Glutamatergic neuron (in vitro differentiated cells): ENCODE measurements at regions not wholly inside any gene's neighbourhood (a gene's known extent, or its start where the extent isn't known, plus 50 kb on each side); places are given as distances from the start of the nearest gene placed in this dataset.

Experiments
- DNase-seq: peaks from one replicate; pipeline ENCODE4 v3.0.0; 2022
- H3K27ac Mint-ChIP-seq: one replicate; pipeline ENCODE4 v1.8.0; 2020; ENCODE audit warnings: mild to moderate bottlenecking, mixed read lengths, inconsistent platforms; ENCODE audit not compliant: unreplicated experiment
- H3K27me3 Mint-ChIP-seq: one replicate; pipeline ENCODE4 v1.8.0; 2020; ENCODE audit warnings: mild to moderate bottlenecking, moderate library complexity, mixed read lengths, inconsistent platforms; ENCODE audit not compliant: unreplicated experiment
- H3K36me3 Mint-ChIP-seq: one replicate; pipeline ENCODE4 v1.8.0; 2020; ENCODE audit warnings: mild to moderate bottlenecking, mixed read lengths, inconsistent platforms; ENCODE audit not compliant: unreplicated experiment
- H3K4me1 Mint-ChIP-seq: one replicate; pipeline ENCODE4 v1.8.0; 2020; ENCODE audit warnings: mild to moderate bottlenecking, low read depth, mixed read lengths, inconsistent platforms; ENCODE audit not compliant: unreplicated experiment
- H3K4me3 Mint-ChIP-seq: one replicate; pipeline ENCODE4 v1.8.0; 2020; ENCODE audit warnings: mild to moderate bottlenecking, mixed read lengths, inconsistent platforms; ENCODE audit not compliant: unreplicated experiment
- H3K9me3 Mint-ChIP-seq: one replicate; pipeline ENCODE4 v1.8.0; 2020; ENCODE audit warnings: mild to moderate bottlenecking, moderate library complexity, mixed read lengths, inconsistent platforms; ENCODE audit not compliant: unreplicated experiment
- TF ChIP-seq, protein P1 (sequence below): fragments of 200-600 bp; sonication (generic); IDR thresholded peaks from one replicate; pipeline ENCODE4 v1.5.0; 2021; ENCODE audit not compliant: partially characterized antibody, unreplicated experiment

DNA sequence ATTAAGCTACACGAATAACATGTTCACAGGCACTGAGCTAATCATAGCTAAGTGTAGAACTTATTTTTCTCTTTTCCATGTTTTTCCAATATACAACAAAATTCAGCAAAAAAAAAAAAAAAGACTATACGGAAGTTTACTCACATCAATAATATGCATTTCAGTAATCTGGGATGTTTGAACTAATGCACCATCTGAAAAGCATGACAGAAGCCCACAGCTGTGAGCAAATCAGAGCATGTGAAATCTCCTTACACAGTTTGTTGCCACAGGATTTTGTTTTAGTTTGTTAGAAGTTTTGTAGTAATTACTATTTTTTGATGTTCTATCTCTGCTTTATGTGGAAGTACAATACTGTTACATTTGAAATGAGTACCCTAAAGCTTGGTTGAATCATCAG is 1051.7 kb downstream of the TTLL7 start:
- H3K4me3 Mint-ChIP-seq: no peak overlapping the region
- H3K4me1 Mint-ChIP-seq: peaks cover 12% of the 10 kb centered on the region
- H3K36me3 Mint-ChIP-seq: no peaks in the 10 kb centered on the region
- TF ChIP-seq, protein P1, sequence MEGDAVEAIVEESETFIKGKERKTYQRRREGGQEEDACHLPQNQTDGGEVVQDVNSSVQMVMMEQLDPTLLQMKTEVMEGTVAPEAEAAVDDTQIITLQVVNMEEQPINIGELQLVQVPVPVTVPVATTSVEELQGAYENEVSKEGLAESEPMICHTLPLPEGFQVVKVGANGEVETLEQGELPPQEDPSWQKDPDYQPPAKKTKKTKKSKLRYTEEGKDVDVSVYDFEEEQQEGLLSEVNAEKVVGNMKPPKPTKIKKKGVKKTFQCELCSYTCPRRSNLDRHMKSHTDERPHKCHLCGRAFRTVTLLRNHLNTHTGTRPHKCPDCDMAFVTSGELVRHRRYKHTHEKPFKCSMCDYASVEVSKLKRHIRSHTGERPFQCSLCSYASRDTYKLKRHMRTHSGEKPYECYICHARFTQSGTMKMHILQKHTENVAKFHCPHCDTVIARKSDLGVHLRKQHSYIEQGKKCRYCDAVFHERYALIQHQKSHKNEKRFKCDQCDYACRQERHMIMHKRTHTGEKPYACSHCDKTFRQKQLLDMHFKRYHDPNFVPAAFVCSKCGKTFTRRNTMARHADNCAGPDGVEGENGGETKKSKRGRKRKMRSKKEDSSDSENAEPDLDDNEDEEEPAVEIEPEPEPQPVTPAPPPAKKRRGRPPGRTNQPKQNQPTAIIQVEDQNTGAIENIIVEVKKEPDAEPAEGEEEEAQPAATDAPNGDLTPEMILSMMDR: no peak
- no peaks in the 10 kb centered on the region for H3K27me3 Mint-ChIP-seq
- H3K27ac Mint-ChIP-seq: no peak overlapping the region
- DNase-seq: no peak
- H3K9me3 Mint-ChIP-seq: peaks cover 2% of the 10 kb centered on the region

DNA sequence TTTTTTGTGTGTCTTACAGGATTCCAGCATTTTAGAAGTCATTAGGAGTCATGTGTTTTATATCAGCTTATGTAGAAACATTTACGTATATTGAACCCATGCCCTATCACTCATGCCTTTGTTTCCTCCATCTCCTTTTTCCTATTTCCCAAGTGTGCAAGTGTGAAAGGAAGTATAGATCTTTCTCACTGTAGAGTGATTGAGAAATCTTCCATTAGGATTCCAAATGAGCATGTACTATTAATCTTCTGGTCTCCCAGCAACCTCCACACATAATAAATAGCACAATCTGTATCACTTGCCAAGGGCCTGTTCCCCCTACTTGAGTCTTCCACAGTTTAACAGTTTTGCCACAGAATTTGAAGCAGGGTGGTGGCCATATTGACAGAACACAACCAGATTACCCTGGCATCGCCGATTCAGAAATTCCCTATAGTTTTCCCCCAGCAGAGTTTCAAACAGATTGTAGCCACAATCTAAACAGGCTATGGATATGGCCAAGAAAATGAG is 1052.8 kb downstream of the TTLL7 start:
- Mint-ChIP-seq H3K4me1 (peaks cover 12% of the 10 kb centered on the region), H3K4me3 (no peak overlapping the region), H3K9me3 (peaks cover 2% of the 10 kb centered on the region), H3K27me3 (no peaks in the 10 kb centered on the region), H3K27ac (no peak overlapping the region), H3K36me3 (no peaks in the 10 kb centered on the region)
- DNase-seq: no peak
- TF ChIP-seq, protein P1: no peak

DNA sequence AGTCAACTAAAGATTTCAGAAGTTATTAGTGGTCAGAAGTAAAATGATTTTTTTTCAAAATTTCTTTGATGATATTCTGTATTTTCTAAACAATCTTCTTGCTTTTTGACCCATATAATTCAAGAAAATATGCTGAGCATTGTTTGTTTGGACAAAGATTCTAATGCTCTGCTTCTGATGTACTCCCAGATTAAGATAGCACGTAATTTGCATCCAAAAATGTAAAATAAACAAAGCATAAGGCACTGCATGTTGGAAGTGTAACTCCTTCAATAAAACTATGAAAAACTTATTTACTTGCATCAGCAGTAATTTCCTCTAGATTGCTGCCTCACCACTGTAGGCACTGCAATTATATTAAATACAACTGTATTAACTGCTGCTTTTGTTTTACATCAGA is 1054.1 kb downstream of the TTLL7 start:
- no peak overlapping the region for H3K27ac Mint-ChIP-seq
- H3K4me1 Mint-ChIP-seq: peaks cover 12% of the 10 kb centered on the region
- H3K27me3 Mint-ChIP-seq: peaks cover 4% of the 10 kb centered on the region
- DNase-seq: no peak
- no peak overlapping the region for H3K4me3 Mint-ChIP-seq
- no peaks in the 10 kb centered on the region for H3K36me3 Mint-ChIP-seq
- peaks cover 2% of the 10 kb centered on the region for H3K9me3 Mint-ChIP-seq
- TF ChIP-seq, protein P1: no peak

DNA sequence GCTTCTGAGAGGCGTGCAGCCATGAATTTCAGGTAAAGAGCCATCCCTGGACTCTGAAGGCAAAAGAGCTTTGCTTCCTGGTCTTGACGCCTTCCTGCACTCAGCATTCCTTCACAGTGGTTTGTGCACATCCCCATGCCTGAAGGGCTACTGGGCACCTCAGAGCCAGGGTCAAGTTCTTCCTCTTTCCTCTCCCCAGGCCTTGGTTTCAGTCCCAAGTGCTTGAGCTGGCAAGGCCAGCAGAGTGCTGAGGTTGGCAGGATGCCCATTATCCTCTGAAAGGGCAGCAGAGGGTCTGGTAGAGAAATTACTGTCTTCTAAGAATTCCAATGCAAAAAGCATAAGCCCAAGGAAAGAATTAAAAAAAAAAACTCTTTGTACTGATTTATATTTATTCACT is 1064.9 kb downstream of the TTLL7 start:
- TF ChIP-seq, protein P1: no peak
- no peaks in the 10 kb centered on the region for H3K27me3 Mint-ChIP-seq
- H3K9me3 Mint-ChIP-seq: no peaks in the 10 kb centered on the region
- H3K36me3 Mint-ChIP-seq: peaks cover 4% of the 10 kb centered on the region
- H3K4me3 Mint-ChIP-seq: no peak overlapping the region
- H3K4me1 Mint-ChIP-seq: peaks cover 13% of the 10 kb centered on the region
- no peak overlapping the region for H3K27ac Mint-ChIP-seq
- DNase-seq: no peak

DNA sequence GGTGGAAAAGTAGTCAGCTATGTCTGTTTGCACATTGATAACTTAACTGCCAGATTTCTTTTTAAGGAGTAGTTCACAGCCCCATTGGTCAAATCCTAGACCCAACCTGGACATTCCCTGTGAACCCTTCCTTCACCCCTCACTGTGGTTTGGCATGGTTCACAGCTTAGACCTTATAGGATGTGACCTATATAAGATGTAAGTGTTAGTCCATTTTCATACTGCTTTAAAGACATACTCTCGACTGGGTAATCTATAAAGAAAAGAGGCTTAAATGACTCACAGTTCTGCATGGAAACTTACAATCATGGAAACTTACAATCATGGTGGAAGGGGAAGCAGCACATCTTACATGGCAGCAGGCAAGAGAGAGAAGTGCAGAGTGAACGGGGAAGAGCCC is 1066.2 kb downstream of the TTLL7 start:
- no peak for DNase-seq
- Mint-ChIP-seq H3K36me3 (peaks cover 4% of the 10 kb centered on the region), H3K27ac (no peak overlapping the region), H3K9me3 (no peaks in the 10 kb centered on the region), H3K4me1 (peaks cover 23% of the 10 kb centered on the region), H3K4me3 (no peak overlapping the region), H3K27me3 (peaks cover 2% of the 10 kb centered on the region)
- TF ChIP-seq, protein P1: no peak
